CD8-positive, alpha-beta memory T cell (primary cell): ENCODE measurements at regions not wholly inside any gene's neighbourhood (a gene's known extent, or its start where the extent isn't known, plus 50 kb on each side); places are given as distances from the start of the nearest gene placed in this dataset.
A peak's percentile ranks its signal among the peaks of the same experiment; 100 is the strongest.

Experiments used
- CTCF ChIA-PET: fragments of 350-600 bp; sonication (Branson Sonifier 250); formaldehyde crosslinking; loops from one replicate; lab custom pipeline; 2021; ENCODE audit warnings: antibody characterized with exemption; lab: Charles Lee
- POLR2A ChIA-PET: fragments of 350-600 bp; sonication (Branson Sonifier 250); formaldehyde crosslinking; loops from one replicate; lab custom pipeline; 2021; ENCODE audit warnings: antibody characterized with exemption; lab: Charles Lee
- DNase-seq, 5 donors: peaks; one replicate each; pipeline versions ENCODE4 v3.0.0 to v3.0.0-alpha.2; 2020 to 2022; ENCODE audit warnings: mixed read lengths in 1 of 5
- H3K27ac ChIP-seq: one replicate; pipeline ENCODE4 v1.7.0; 2013; ENCODE audit warnings: low read depth, mild to moderate bottlenecking, low read length, moderate library complexity
- H3K27me3 ChIP-seq: 2 replicates; pipeline ENCODE4 v1.7.0; 2013; ENCODE audit warnings: low read length, mild to moderate bottlenecking; ENCODE audit not compliant: insufficient read depth, poor library complexity, severe bottlenecking
- H3K36me3 ChIP-seq: 2 replicates; pipeline ENCODE4 v1.7.0; 2013; ENCODE audit warnings: mild to moderate bottlenecking, low read length, moderate library complexity; ENCODE audit not compliant: insufficient read depth
- H3K4me1 ChIP-seq: 2 replicates; pipeline ENCODE4 v1.7.0; 2013; ENCODE audit warnings: mild to moderate bottlenecking, low read length, moderate library complexity; ENCODE audit not compliant: insufficient read depth
- H3K4me3 ChIP-seq: 2 replicates; pipeline ENCODE4 v1.7.0; 2013; ENCODE audit warnings: mild to moderate bottlenecking, low read length
- H3K9me3 ChIP-seq: 2 replicates; pipeline ENCODE4 v1.7.0; 2013; ENCODE audit warnings: mild to moderate bottlenecking, low read length
- H3K27ac Mint-ChIP-seq, 8 donors: one replicate each; pipeline ENCODE4 v1.8.0; 2020 to 2021; ENCODE audit warnings: mixed read lengths in 8 of 8, mild to moderate bottlenecking in 6 of 8, inconsistent platforms in 3 of 8, moderate library complexity in 3 of 8
- H3K27me3 Mint-ChIP-seq, 2 donors: one replicate each; pipeline ENCODE4 v1.8.0; 2020 to 2021; ENCODE audit warnings: mixed read lengths in 2 of 2, mild to moderate bottlenecking in 1 of 2, moderate library complexity in 1 of 2
- H3K36me3 Mint-ChIP-seq, 3 donors: one replicate each; pipeline ENCODE4 v1.8.0; 2020 to 2021; ENCODE audit warnings: mixed read lengths in 3 of 3, inconsistent platforms in 1 of 3, mild to moderate bottlenecking in 1 of 3
- H3K4me1 Mint-ChIP-seq, 3 donors: one replicate each; pipeline ENCODE4 v1.8.0; 2020 to 2021; ENCODE audit warnings: mixed read lengths in 3 of 3, inconsistent platforms in 1 of 3, mild to moderate bottlenecking in 1 of 3
- H3K4me3 Mint-ChIP-seq, 7 donors: one replicate each; pipeline ENCODE4 v1.8.0; 2020 to 2021; ENCODE audit warnings: mixed read lengths in 7 of 7, mild to moderate bottlenecking in 6 of 7, moderate library complexity in 4 of 7, inconsistent platforms in 2 of 7
- H3K9me3 Mint-ChIP-seq, 5 donors: one replicate each; pipeline ENCODE4 v1.8.0; 2020 to 2022; ENCODE audit warnings: mixed read lengths in 5 of 5, mild to moderate bottlenecking in 3 of 5, moderate library complexity in 2 of 5, inconsistent platforms in 1 of 5

DNA sequence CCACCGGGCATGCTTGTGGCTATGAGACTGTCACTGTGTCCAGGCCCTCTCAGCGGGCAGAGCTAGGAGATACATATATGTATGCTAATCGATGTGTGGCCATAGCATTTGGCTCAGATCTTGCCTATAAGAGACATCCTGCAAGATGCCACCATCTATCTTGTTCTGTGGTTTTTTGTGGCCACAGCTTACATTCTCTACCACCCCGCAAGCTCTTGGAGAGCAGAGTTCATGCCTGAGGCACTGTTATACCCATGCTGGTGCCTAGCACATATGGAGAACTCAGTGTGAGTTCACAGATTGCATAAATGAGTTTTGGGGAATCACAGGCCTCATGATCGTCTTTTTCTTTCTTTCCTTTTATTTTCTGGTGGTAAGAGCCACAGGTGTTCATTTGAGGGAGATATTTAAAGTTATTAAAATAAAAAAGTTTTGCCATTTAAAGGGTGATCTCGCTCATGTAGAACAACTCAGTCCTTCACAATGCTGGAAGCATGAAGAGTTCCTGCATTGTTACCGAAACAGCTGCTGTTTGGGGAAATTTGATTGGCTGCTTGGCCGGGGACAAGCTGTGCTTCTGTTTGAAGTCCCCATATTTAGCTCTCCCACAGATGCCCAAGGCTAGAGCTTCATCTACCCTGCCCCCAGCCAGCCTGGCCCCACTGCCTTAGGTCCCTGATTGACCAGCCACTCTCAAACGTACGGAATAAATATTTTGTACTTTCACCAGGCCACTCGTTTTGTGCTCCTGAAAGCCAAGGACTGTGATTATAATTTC lies 169.2 kb upstream of the MAP1B start:
- Histone ChIP-seq H3K9me3 (no peaks in the 10 kb centered on the region), H3K27me3 (no peaks in the 10 kb centered on the region), H3K4me3 (no peak overlapping the region), H3K27ac (no peak overlapping the region), H3K36me3 (no peaks in the 10 kb centered on the region), H3K4me1 (no peaks in the 10 kb centered on the region)
- no peaks in the 10 kb centered on the region for H3K36me3 Mint-ChIP-seq
- H3K4me3 Mint-ChIP-seq: no peak overlapping the region
- ChIA-PET CTCF (no interaction called here), POLR2A (no interaction called here)
- DNase-seq: no peak
- H3K27me3 Mint-ChIP-seq: peaks cover 17 to 23% of the 10 kb centered on the region in 2 donors
- H3K27ac Mint-ChIP-seq: no peak overlapping the region
- no peaks in the 10 kb centered on the region for H3K4me1 Mint-ChIP-seq
- H3K9me3 Mint-ChIP-seq: peaks cover 0 to 3% (median 0%) of the 10 kb centered on the region in 5 donors

- CTCF ChIA-PET: no interaction called here
- H3K36me3 Mint-ChIP-seq: no peaks in the 10 kb centered on the region
- H3K4me1 Mint-ChIP-seq: no peaks in the 10 kb centered on the region
These were observed 168.4 kb upstream of the MAP1B start for GRCh38 chr5:71938895-71939294.

GRCh38 chr5:71939452-71940230 lies 167.6 kb upstream of the MAP1B start:
- Mint-ChIP-seq H3K4me1 (no peaks in the 10 kb centered on the region), H3K9me3 (peaks cover 0 to 5% (median 0%) of the 10 kb centered on the region in 5 donors), H3K4me3 (no peak overlapping the region), H3K27ac (no peak overlapping the region), H3K27me3 (peaks cover 18 to 25% of the 10 kb centered on the region in 2 donors), H3K36me3 (no peaks in the 10 kb centered on the region)
- no peaks in the 10 kb centered on the region for H3K9me3 ChIP-seq
- no peak overlapping the region for H3K27ac ChIP-seq
- no peaks in the 10 kb centered on the region for H3K36me3 ChIP-seq
- DNase-seq: no peak
- H3K4me1 ChIP-seq: no peaks in the 10 kb centered on the region
- H3K27me3 ChIP-seq: no peaks in the 10 kb centered on the region
- POLR2A ChIA-PET: no interaction called here
- CTCF ChIA-PET: no interaction called here
- H3K4me3 ChIP-seq: no peak overlapping the region

More at GRCh38 chr5:71938895-71939294, 168.4 kb upstream of the MAP1B start:
- Mint-ChIP-seq H3K27ac (no peak overlapping the region), H3K4me3 (no peak overlapping the region), H3K9me3 (peaks cover 0 to 3% (median 0%) of the 10 kb centered on the region in 5 donors), H3K27me3 (peaks cover 17 to 21% of the 10 kb centered on the region in 2 donors)
- H3K4me3 ChIP-seq: no peak overlapping the region
- POLR2A ChIA-PET: no interaction called here
- no peak overlapping the region for H3K27ac ChIP-seq
- no peak for DNase-seq
- no peaks in the 10 kb centered on the region for H3K27me3 ChIP-seq
- no peaks in the 10 kb centered on the region for H3K36me3 ChIP-seq
- H3K9me3 ChIP-seq: no peaks in the 10 kb centered on the region
- H3K4me1 ChIP-seq: no peaks in the 10 kb centered on the region

- Mint-ChIP-seq H3K27me3 (peaks cover 9 to 18% of the 10 kb centered on the region in 2 donors), H3K9me3 (peaks cover 0 to 5% (median 0%) of the 10 kb centered on the region in 5 donors), H3K36me3 (no peaks in the 10 kb centered on the region), H3K27ac (no peak overlapping the region), H3K4me3 (no peak overlapping the region), H3K4me1 (no peaks in the 10 kb centered on the region)
- Histone ChIP-seq H3K9me3 (no peaks in the 10 kb centered on the region), H3K27me3 (no peaks in the 10 kb centered on the region), H3K4me1 (no peaks in the 10 kb centered on the region), H3K36me3 (no peaks in the 10 kb centered on the region), H3K4me3 (no peak overlapping the region), H3K27ac (no peak overlapping the region)
- CTCF ChIA-PET: no interaction called here
- POLR2A ChIA-PET: no interaction called here
- no peak for DNase-seq
These were observed 163.4 kb upstream of the MAP1B start for GRCh38 chr5:71943874-71944273.

DNA sequence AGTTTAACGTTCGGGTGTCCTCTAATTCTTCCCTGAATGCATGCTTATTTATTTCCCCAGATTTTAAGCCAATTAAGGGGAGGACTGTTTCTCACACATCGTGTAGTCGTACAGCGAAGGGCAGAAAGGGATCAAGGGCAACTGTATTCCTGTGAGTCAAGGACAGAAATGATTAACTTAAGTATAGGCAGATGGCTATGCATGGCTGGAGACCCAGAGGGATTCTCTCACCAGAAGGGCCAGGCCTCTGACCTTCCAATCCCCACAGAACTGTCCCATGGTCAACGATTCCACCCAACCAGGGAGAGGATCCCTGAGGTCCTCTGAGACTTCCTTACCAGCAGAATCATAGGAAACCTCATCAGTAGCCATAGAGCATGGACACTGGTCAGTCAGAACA lies 161.8 kb upstream of the MAP1B start:
- no peak for DNase-seq
- Mint-ChIP-seq H3K4me1 (no peaks in the 10 kb centered on the region), H3K9me3 (peaks cover 0 to 5% (median 0%) of the 10 kb centered on the region in 5 donors), H3K36me3 (peaks cover 0 to 3% (median 0%) of the 10 kb centered on the region in 3 donors), H3K27ac (no peak overlapping the region), H3K4me3 (no peak overlapping the region), H3K27me3 (peaks cover 5 to 14% of the 10 kb centered on the region in 2 donors)
- Histone ChIP-seq H3K9me3 (no peaks in the 10 kb centered on the region), H3K4me1 (no peaks in the 10 kb centered on the region), H3K4me3 (no peak overlapping the region), H3K36me3 (no peaks in the 10 kb centered on the region), H3K27ac (no peak overlapping the region), H3K27me3 (no peaks in the 10 kb centered on the region)
- ChIA-PET CTCF (no interaction called here), POLR2A (no interaction called here)

- H3K4me3 ChIP-seq: no peak overlapping the region
- peak overlapping the region in 1 of 8 donors; percentile 77 for H3K27ac Mint-ChIP-seq
- POLR2A ChIA-PET: no interaction called here
- H3K27me3 Mint-ChIP-seq: peaks cover 4 to 13% of the 10 kb centered on the region in 2 donors
- H3K36me3 Mint-ChIP-seq: peaks cover 0 to 3% (median 0%) of the 10 kb centered on the region in 3 donors
- H3K9me3 Mint-ChIP-seq: peaks cover 0 to 5% (median 0%) of the 10 kb centered on the region in 5 donors
- H3K4me3 Mint-ChIP-seq: no peak overlapping the region
- H3K36me3 ChIP-seq: no peaks in the 10 kb centered on the region
- no peak overlapping the region for H3K27ac ChIP-seq
- no peaks in the 10 kb centered on the region for H3K4me1 Mint-ChIP-seq
- no peaks in the 10 kb centered on the region for H3K4me1 ChIP-seq
- no peak for DNase-seq
- no peaks in the 10 kb centered on the region for H3K27me3 ChIP-seq
- no peaks in the 10 kb centered on the region for H3K9me3 ChIP-seq
- CTCF ChIA-PET: no interaction called here
These were observed 160.8 kb upstream of the MAP1B start for GRCh38 chr5:71946343-71947030.

- Mint-ChIP-seq H3K4me3 (peak overlapping the region in 1 of 7 donors; percentile 12), H3K36me3 (peaks cover 0 to 3% (median 0%) of the 10 kb centered on the region in 3 donors), H3K27ac (no peak overlapping the region), H3K9me3 (peaks cover 0 to 7% (median 2%) of the 10 kb centered on the region in 5 donors), H3K4me1 (no peaks in the 10 kb centered on the region), H3K27me3 (peaks cover 11 to 20% of the 10 kb centered on the region in 2 donors)
- DNase-seq: no peak
- Histone ChIP-seq H3K9me3 (no peaks in the 10 kb centered on the region), H3K27ac (no peak overlapping the region), H3K4me3 (no peak overlapping the region), H3K4me1 (no peaks in the 10 kb centered on the region), H3K27me3 (no peaks in the 10 kb centered on the region), H3K36me3 (no peaks in the 10 kb centered on the region)
- CTCF ChIA-PET: interaction anchor here (1.0 kb wide), 1 partner anchor 11 kb away, joined by 3 read pairs; no protein-coding TSS in a partner anchor
- POLR2A ChIA-PET: no interaction called here
These were observed 159.1 kb upstream of the MAP1B start for GRCh38 chr5:71948206-71948605.
